ENCODE measurements at regions not wholly inside any gene's neighbourhood (a gene's known extent, or its start where the extent isn't known, plus 50 kb on each side); places are given as distances from the start of the nearest gene placed in this dataset.

- H3K9me3 Mint-ChIP-seq: no peaks in the 10 kb centered on the region
- Histone ChIP-seq H2BK20ac (ENCODE audit: low read depth, low read length, poor library complexity, severe bottlenecking) (no peak overlapping the region), H4K5ac (ENCODE audit: insufficient read length, low read depth, low read length) (no peak overlapping the region), H3K23ac (ENCODE audit: insufficient read length, low read depth, low read length) (no peak overlapping the region), H2BK5ac (ENCODE audit: insufficient read length, low read length) (no peak overlapping the region), H3K56ac (ENCODE audit: insufficient read length, low read depth, low read length) (no peak overlapping the region), H2BK120ac (ENCODE audit: low read depth, low read length, poor library complexity, severe bottlenecking) (no peak overlapping the region), H2AFZ (ENCODE audit: low read length) (no peak overlapping the region), H3K4me1 (ENCODE audit: insufficient read depth, low read length) (peaks cover 6% of the 10 kb centered on the region; the same call in 1 of the 2 replicates), H3K79me2 (ENCODE audit: insufficient read depth, low read length) (no peaks in the 10 kb centered on the region), H3K9me3 (ENCODE audit: control insufficient read depth, low read depth, low read length) (no peaks in the 10 kb centered on the region), H3K4ac (ENCODE audit: low read depth, low read length) (no peak overlapping the region), H4K8ac (replicated peaks; ENCODE audit: insufficient read length, low read depth, low read length) (no peak overlapping the region), H3K14ac (ENCODE audit: insufficient read depth, low read length) (no peak overlapping the region), H3K27me3 (ENCODE audit: insufficient read depth, low read length) (no peaks in the 10 kb centered on the region), H3K9ac (ENCODE audit: extremely low read depth, insufficient read length, low read length) (no peak overlapping the region), H3K4me2 (ENCODE audit: insufficient read depth, insufficient read length, low read length) (no peak overlapping the region), H2BK15ac (ENCODE audit: low read depth, low read length) (no peak overlapping the region), H3K79me1 (ENCODE audit: insufficient read depth, low read depth, low read length, poor library complexity, severe bottlenecking) (no peaks in the 10 kb centered on the region), H4K20me1 (ENCODE audit: control insufficient read depth, insufficient read depth, insufficient read length) (no peaks in the 10 kb centered on the region), H3K27ac (ENCODE audit: insufficient read length, low read depth, low read length) (no peak overlapping the region), H2BK12ac (ENCODE audit: insufficient read length, low read depth, low read length) (no peak overlapping the region), H3K18ac (ENCODE audit: insufficient read length, low read depth, low read length) (no peak overlapping the region), H2AK5ac (ENCODE audit: insufficient read length, low read length) (no peak overlapping the region), H3T11ph (ENCODE audit: low read length) (no peak overlapping the region), H3K23me2 (ENCODE audit: insufficient read length, low read depth, low read length, poor library complexity, severe bottlenecking) (no peaks in the 10 kb centered on the region), H4K91ac (ENCODE audit: insufficient read length, low read depth, low read length) (no peak overlapping the region)
- DNase-seq: peak; percentile 56
- no peak overlapping the region for H3K4me3 Mint-ChIP-seq
- no peak overlapping the region for H3K27ac Mint-ChIP-seq
- peak; percentile 83 for TF ChIP-seq CTCF (conservative IDR thresholded peaks at IDR 0.05)
- no CpG with 5 or more reads among the region's 5 CpGs for WGBS (ENCODE audit: extremely low coverage, insufficient read length, low lambda C conversion rate)
- H3K27me3 Mint-ChIP-seq (ENCODE audit: low read depth): no peaks in the 10 kb centered on the region
- no peaks in the 10 kb centered on the region for H3K36me3 Mint-ChIP-seq (ENCODE audit: insufficient read depth in 1 of 3, low read depth in 3 of 3)
- H3K4me1 Mint-ChIP-seq: peaks cover 28 to 31% of the 10 kb centered on the region in 2 experiments
These were observed 132.3 kb downstream of the SNAPC1 start for GRCh38 chr14:61894452-61895077.

Data from H9 (cell line).